ENCODE measurements at regions not wholly inside any gene's neighbourhood (a gene's known extent, or its start where the extent isn't known, plus 50 kb on each side); places are given as distances from the start of the nearest gene placed in this dataset.

GRCh38 chr3:95343767-95344166, 1280.9 kb downstream of the NSUN3 start:
- TF ChIP-seq CTCF (IDR thresholded peaks at IDR 0.05) (no peak), EP300 (IDR thresholded peaks at IDR 0.05) (no peak), POLR2AphosphoS5 (IDR thresholded peaks at IDR 0.05) (no peak)
